HepG2 (cell line): ENCODE measurements at regions not wholly inside any gene's neighbourhood (a gene's known extent, or its start where the extent isn't known, plus 50 kb on each side); places are given as distances from the start of the nearest gene placed in this dataset.

Experiments used
- ATAC-seq: fragments of 200-7000 bp; cut with Tn5 transposase; 3 replicates; pipeline ENCODE4 v1.9.1; 2020; ENCODE audit warnings: mild to moderate bottlenecking, moderate library complexity
- BruUV-seq: library from RNA; stranded (reverse); fragments of 400-500 nt; replicated peaks from 2 replicates; lab custom pipeline; 2021; lab: Mats Ljungman, UMichigan
- CTCF ChIA-PET: fragments of 300-600 bp; formaldehyde crosslinking; extraction: SDS; loops from one replicate; lab custom pipeline; 2021; ENCODE audit warnings: low total read pairs, inconsistent platforms, low intra/inter-chr PET ratio; lab: Yijun Ruan, JAX
- POLR2A ChIA-PET: fragments of 350-600 bp; sonication (Branson Sonifier 250); formaldehyde crosslinking; loops from one replicate; lab custom pipeline; 2020; ENCODE audit warnings: antibody characterized with exemption, inconsistent platforms; lab: Yijun Ruan, JAX
- DNase-seq: peaks from one replicate; pipeline ENCODE4 v3.0.0-alpha.2; 2015; ENCODE audit warnings: low spot score
- FAIRE-seq: peaks from 3 replicates; lab custom pipeline; 2011; peaks lifted over from hg19 to GRCh38; lab: Jason Lieb, UNC
- H2AFZ ChIP-seq: one replicate; pipeline ENCODE4 v1.6.1; 2011; ENCODE audit warnings: low read length, inconsistent platforms
- H3K27ac ChIP-seq: fragments of 300-600 bp; 3 replicates; pipeline ENCODE4 v1.8.0; 2011; ENCODE audit warnings: mixed run types, mild to moderate bottlenecking, mixed read lengths, low read length, inconsistent platforms; ENCODE audit not compliant: insufficient read depth; ENCODE audit errors: extremely low read length
- H3K27me3 ChIP-seq, 2 experiments: fragments of 200-600 bp in 1 of 2; 2 replicates in 1 of 2; 3 replicates in 1 of 2; pipeline versions ENCODE4 v1.6.0 to v1.8.0; 2011; ENCODE audit warnings: low read length in 2 of 2, mild to moderate bottlenecking in 2 of 2, moderate library complexity in 2 of 2, inconsistent platforms in 1 of 2; ENCODE audit not compliant: insufficient read depth in 2 of 2, control insufficient read depth in 1 of 2
- H3K36me3 ChIP-seq, 2 experiments: fragments of 200-600 bp in 1 of 2; replicated peaks in 1 of 2; 2 replicates in 1 of 2; 3 replicates in 1 of 2; pipeline versions ENCODE4 v1.5.1 to v1.8.0; 2011; ENCODE audit warnings: low read length in 2 of 2, inconsistent platforms in 1 of 2; ENCODE audit not compliant: insufficient read depth in 2 of 2, control insufficient read depth in 1 of 2
- H3K4me1 ChIP-seq: 2 replicates; pipeline ENCODE4 v1.5.1; 2012; ENCODE audit warnings: low read length, inconsistent platforms; ENCODE audit not compliant: insufficient read depth
- H3K4me2 ChIP-seq: 2 replicates; pipeline ENCODE4 v1.6.0; 2011; ENCODE audit warnings: low read depth, low read length, inconsistent platforms
- H3K4me3 ChIP-seq, 3 experiments: fragments of 200-600 bp in 1 of 3; sonication (generic), shearing (Covaris generic) in 1 of 3; replicated peaks in 1 of 3; 2 replicates each; pipeline ENCODE4 v1.5.1; 2011 to 2016; ENCODE audit warnings: low read length in 3 of 3, inconsistent platforms in 2 of 3, low read depth in 2 of 3, mild to moderate bottlenecking in 2 of 3, control low read depth in 1 of 3, mixed read lengths in 1 of 3; ENCODE audit not compliant: insufficient read depth in 1 of 3
- H3K79me2 ChIP-seq: one replicate; pipeline ENCODE4 v1.6.1; 2011; ENCODE audit warnings: low read length, inconsistent platforms; ENCODE audit not compliant: insufficient read depth
- H3K9ac ChIP-seq: 2 replicates; pipeline ENCODE4 v1.6.0; 2011; ENCODE audit warnings: mild to moderate bottlenecking, low read depth, low read length, inconsistent platforms; ENCODE audit not compliant: insufficient read depth
- H3K9me3 ChIP-seq: 2 replicates; pipeline ENCODE4 v1.5.1; 2012; ENCODE audit warnings: mild to moderate bottlenecking, low read length
- H4K20me1 ChIP-seq: 2 replicates; pipeline ENCODE4 v1.6.0; 2011; ENCODE audit warnings: inconsistent platforms, mild to moderate bottlenecking, low read length, moderate library complexity; ENCODE audit not compliant: insufficient read depth
- BATF2 ChIP-seq: sonication (generic); formaldehyde crosslinking; IDR thresholded peaks from 2 replicates; pipeline ENCODE4 v1.8.0; 2022; ENCODE audit warnings: mild to moderate bottlenecking, missing genetic modification reagents, moderate library complexity
- HHEX ChIP-seq: IDR thresholded peaks from 2 replicates; pipeline ENCODE4 v1.6.1; 2016; ENCODE audit warnings: control low read depth
- HMG20A ChIP-seq: IDR thresholded peaks from 2 replicates; pipeline ENCODE4 v1.6.1; 2016; ENCODE audit warnings: borderline replicate concordance
- MIER2 ChIP-seq: IDR thresholded peaks from 2 replicates; pipeline ENCODE4 v1.6.1; 2016; ENCODE audit warnings: missing biosample characterization, missing genetic modification reagents
- REL ChIP-seq: sonication (generic); formaldehyde crosslinking; conservative IDR thresholded peaks from 2 replicates; pipeline ENCODE4 v1.8.0; 2022; ENCODE audit warnings: mild to moderate bottlenecking, missing genetic modification reagents, moderate library complexity
- RNF219 ChIP-seq: sonication (generic); formaldehyde crosslinking; IDR thresholded peaks from 2 replicates; pipeline ENCODE4 v1.5.0; 2020; ENCODE audit warnings: mild to moderate bottlenecking, missing genetic modification reagents
- SALL1 ChIP-seq: sonication (generic); formaldehyde crosslinking; IDR thresholded peaks from 2 replicates; pipeline ENCODE4 v1.8.0; 2022; ENCODE audit warnings: mild to moderate bottlenecking, missing genetic modification reagents
- XRCC5 ChIP-seq: fragments of 200-400 bp; formaldehyde crosslinking; optimal IDR thresholded peaks from 2 replicates; pipeline ENCODE3; 2017; ENCODE audit warnings: mild to moderate bottlenecking, low read length
- ZBTB49 ChIP-seq: sonication (generic); formaldehyde crosslinking; IDR thresholded peaks from 2 replicates; pipeline ENCODE4 v1.4.0; 2020; ENCODE audit warnings: missing genetic modification reagents, borderline replicate concordance
- ZFP1 ChIP-seq: IDR thresholded peaks from 2 replicates; pipeline ENCODE4 v1.6.1; 2016
- WGBS: methylation state at CpG from one replicate; pipeline ENCODE4 v1.1.6; 2017; ENCODE audit warnings: low lambda C conversion rate; 5-methylcytosine and 5-hydroxymethylcytosine counted together
- in situ Hi-C: cut with HindIII; loops from 2 replicates; pipeline ENCODE4 v1.10.0; 2017; ENCODE audit warnings: low pct_unique_long_range_greater_than_20kb; ENCODE audit not compliant: extremely low pct_ligation_motif_present
- intact Hi-C: fragments of 100-400 bp; cut with micrococcal nuclease; formaldehyde crosslinking; loops from one replicate; pipeline ENCODE4 v1.10.0; 2022; ENCODE audit not compliant: unreplicated experiment
- TF ChIP-seq, protein P1 (sequence below): sonication (generic); formaldehyde crosslinking; IDR thresholded peaks from 2 replicates; pipeline ENCODE4 v1.8.0; 2022; ENCODE audit warnings: low read depth, missing genetic modification reagents

DNA sequence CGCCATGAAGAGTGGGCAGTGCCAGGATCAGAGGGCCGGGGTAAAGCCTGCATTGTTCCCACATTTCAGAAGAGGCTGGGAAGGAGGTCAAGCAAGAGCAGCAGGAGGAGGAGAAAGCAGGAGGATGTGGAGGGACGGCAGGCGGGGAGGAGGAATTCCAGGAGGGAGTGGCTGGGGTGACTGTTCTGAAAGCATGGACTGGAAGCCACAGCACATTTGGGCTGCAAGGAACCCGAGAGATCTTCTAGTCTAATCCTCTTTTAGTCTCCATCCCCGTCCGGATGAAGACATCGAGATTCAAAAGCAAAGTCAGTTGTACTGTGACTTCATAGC lies 76.9 kb downstream of the FAM50B start:
- TF ChIP-seq ZBTB49 (CRISPR knock-in tag) (no peak), MIER2 (CRISPR knock-in tag) (no peak), REL (CRISPR knock-in tag) (no peak), XRCC5 (no peak), ZFP1 (no peak), SALL1 (no peak), RNF219 (CRISPR knock-in tag) (no peak), BATF2 (CRISPR knock-in tag) (no peak), HHEX (CRISPR knock-in tag) (no peak), HMG20A (CRISPR knock-in tag) (no peak)
- TF ChIP-seq, protein P1, sequence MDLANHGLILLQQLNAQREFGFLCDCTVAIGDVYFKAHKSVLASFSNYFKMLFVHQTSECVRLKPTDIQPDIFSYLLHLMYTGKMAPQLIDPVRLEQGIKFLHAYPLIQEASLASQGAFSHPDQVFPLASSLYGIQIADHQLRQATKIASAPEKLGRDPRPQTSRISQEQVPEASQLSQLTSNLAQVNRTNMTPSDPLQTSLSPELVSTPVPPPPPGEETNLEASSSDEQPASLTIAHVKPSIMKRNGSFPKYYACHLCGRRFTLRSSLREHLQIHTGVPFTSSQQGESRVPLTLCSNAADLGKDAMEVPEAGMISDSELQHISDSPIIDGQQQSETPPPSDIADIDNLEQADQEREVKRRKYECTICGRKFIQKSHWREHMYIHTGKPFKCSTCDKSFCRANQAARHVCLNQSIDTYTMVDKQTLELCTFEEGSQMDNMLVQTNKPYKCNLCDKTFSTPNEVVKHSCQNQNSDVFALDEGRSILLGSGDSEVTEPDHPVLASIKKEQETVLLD (CRISPR knock-in tag): no peak
- Histone ChIP-seq H3K79me2 (no peaks in the 10 kb centered on the region), H3K27me3 (no peaks in the 10 kb centered on the region), H3K4me2 (no peak overlapping the region), H3K9me3 (no peaks in the 10 kb centered on the region), H3K36me3 (no peaks in the 10 kb centered on the region), H3K4me3 (no peak overlapping the region), H3K9ac (no peak overlapping the region), H2AFZ (no peak overlapping the region), H3K4me1 (0 out of 2 replicates have a peak, but pooled peaks cover 6% of the 10 kb centered on the region), H3K27ac (no peak overlapping the region), H4K20me1 (no peaks in the 10 kb centered on the region)
- POLR2A ChIA-PET: no interaction called here
- intact Hi-C loops (no loop called here), in situ Hi-C loops (loop anchor here (5.0 kb wide), 1 partner anchor 184 kb away; no protein-coding TSS in a partner anchor)
- BruUV-seq: no TSS peak
- WGBS: 79% methylated on average over 8 of the region's 8 CpGs
- ATAC-seq (no peak; the same call in 2 of the 3 replicates), DNase-seq (no peak), FAIRE-seq (no peak)
- CTCF ChIA-PET: no interaction called here
